PC-3 (cell line): ENCODE measurements at regions not wholly inside any gene's neighbourhood (a gene's known extent, or its start where the extent isn't known, plus 50 kb on each side); places are given as distances from the start of the nearest gene placed in this dataset.

Experiments used
- EZH2 ChIP-seq: fragments of 300-600 bp; sonication (generic); IDR thresholded peaks from one replicate; pipeline ENCODE4 v1.6.1; 2017; ENCODE audit warnings: antibody characterized with exemption, mild to moderate bottlenecking, low read length; ENCODE audit not compliant: unreplicated experiment
- EZH2phosphoT487 ChIP-seq: fragments of 300-600 bp; sonication (generic); IDR thresholded peaks from 2 replicates; pipeline ENCODE4 v1.6.1; 2018; ENCODE audit warnings: mild to moderate bottlenecking, antibody characterized with exemption, low read length, borderline replicate concordance
- TF ChIP-seq, protein P1 (sequence below): fragments of 300-600 bp; sonication (generic); conservative IDR thresholded peaks from 2 replicates; pipeline ENCODE4 v1.5.1; 2017; ENCODE audit warnings: antibody characterized with exemption, low read depth, mild to moderate bottlenecking, low read length

DNA sequence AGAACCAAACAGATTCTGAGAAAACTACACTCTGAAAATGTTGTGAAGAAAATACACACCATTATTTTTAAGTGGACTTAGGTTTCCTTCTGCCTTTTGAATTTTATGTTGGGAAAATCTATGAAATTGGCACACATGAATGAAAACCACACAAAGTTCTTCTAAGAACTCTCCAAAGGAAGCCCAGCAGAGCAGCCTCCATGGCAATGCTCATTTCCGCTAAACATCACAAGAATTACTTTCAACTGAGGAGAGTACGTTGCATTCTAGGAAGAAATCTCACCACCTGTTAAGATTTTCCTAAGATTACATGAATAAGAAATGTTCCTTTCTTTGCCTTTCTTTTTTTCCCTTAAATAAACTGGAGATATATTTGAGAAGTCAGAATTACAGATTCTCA lies 154.2 kb downstream of the BARHL2 start:
- TF ChIP-seq, protein P1, sequence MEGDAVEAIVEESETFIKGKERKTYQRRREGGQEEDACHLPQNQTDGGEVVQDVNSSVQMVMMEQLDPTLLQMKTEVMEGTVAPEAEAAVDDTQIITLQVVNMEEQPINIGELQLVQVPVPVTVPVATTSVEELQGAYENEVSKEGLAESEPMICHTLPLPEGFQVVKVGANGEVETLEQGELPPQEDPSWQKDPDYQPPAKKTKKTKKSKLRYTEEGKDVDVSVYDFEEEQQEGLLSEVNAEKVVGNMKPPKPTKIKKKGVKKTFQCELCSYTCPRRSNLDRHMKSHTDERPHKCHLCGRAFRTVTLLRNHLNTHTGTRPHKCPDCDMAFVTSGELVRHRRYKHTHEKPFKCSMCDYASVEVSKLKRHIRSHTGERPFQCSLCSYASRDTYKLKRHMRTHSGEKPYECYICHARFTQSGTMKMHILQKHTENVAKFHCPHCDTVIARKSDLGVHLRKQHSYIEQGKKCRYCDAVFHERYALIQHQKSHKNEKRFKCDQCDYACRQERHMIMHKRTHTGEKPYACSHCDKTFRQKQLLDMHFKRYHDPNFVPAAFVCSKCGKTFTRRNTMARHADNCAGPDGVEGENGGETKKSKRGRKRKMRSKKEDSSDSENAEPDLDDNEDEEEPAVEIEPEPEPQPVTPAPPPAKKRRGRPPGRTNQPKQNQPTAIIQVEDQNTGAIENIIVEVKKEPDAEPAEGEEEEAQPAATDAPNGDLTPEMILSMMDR, result no peak
- TF ChIP-seq EZH2, result no peak
- no peak for TF ChIP-seq EZH2phosphoT487
